ENCODE measurements at regions not wholly inside any gene's neighbourhood (a gene's known extent, or its start where the extent isn't known, plus 50 kb on each side); places are given as distances from the start of the nearest gene placed in this dataset.

DNA sequence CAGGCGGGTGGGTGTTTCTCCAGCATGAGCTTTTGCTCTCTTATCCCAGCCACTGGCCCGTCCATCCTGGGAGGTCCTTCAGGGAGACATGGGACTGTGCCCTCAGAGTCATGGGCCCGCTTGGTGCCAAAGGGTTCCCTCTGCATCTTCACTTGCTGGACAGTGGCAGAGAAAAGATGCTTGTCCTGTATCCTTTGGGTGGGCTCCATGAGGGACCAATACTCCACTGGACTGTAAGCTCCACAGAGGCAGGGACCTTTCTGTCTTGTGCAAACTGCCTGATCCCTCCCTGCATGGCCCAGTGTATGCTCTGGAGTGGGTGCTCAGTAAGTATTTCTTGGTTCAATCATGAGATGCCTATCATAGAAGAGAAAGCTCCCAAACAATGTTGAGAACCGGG is 184.8 kb upstream of the WSCD1 start:
- H3K4me3 Mint-ChIP-seq, result no peak overlapping the region
- H3K4me1 Mint-ChIP-seq, result peaks cover 10% of the 10 kb centered on the region
- DNase-seq (ENCODE audit: low spot score) (no peak), ATAC-seq (no peak)
- H3K27me3 ChIP-seq (ENCODE audit: insufficient read depth), result no peaks in the 10 kb centered on the region
- H3K36me3 Mint-ChIP-seq (ENCODE audit: low read depth), result peaks cover 13% of the 10 kb centered on the region
- H3K27ac Mint-ChIP-seq, result no peak overlapping the region
- no peaks in the 10 kb centered on the region for H3K79me2 ChIP-seq (replicated peaks; ENCODE audit: insufficient read depth)
- H3F3A ChIP-seq (replicated peaks; ENCODE audit: low read depth), result no peaks in the 10 kb centered on the region
- H3K9me3 Mint-ChIP-seq, result peaks cover 14% of the 10 kb centered on the region
- H3K27me3 Mint-ChIP-seq (ENCODE audit: insufficient read depth, low read depth, poor library complexity), result peaks cover 2% of the 10 kb centered on the region
- H3K4me3 ChIP-seq, result no peak overlapping the region
- peaks cover 5% of the 10 kb centered on the region for H3K4me1 ChIP-seq (ENCODE audit: insufficient read depth)
- H3K9me2 ChIP-seq (ENCODE audit: insufficient read depth), result 0 out of 2 replicates have a peak, but pooled peaks cover 3% of the 10 kb centered on the region
- H3K4me2 ChIP-seq, result no peak overlapping the region
- H3K27ac ChIP-seq (ENCODE audit: low read depth), result no peak overlapping the region
- peak overlapping the region; percentile 56; the same call in 1 of the 2 replicates for H2AFZ ChIP-seq
- no peaks in the 10 kb centered on the region for H4K20me1 ChIP-seq (replicated peaks; ENCODE audit: insufficient read depth)
- TF ChIP-seq CTCF (conservative IDR thresholded peaks at IDR 0.05; ENCODE audit: low read depth in 2 of 2) (no peak), JUNB (IDR thresholded peaks at IDR 0.05; ENCODE audit: unreplicated experiment) (no peak), NANOG (IDR thresholded peaks at IDR 0.05; ENCODE audit: borderline replicate concordance) (no peak), EZH2 (IDR thresholded peaks at IDR 0.05; ENCODE audit: low read depth, unreplicated experiment) (no peak), STAT1 (IDR thresholded peaks at IDR 0.05; ENCODE audit: unreplicated experiment) (no peak)
- TF ChIP-seq, protein P1, sequence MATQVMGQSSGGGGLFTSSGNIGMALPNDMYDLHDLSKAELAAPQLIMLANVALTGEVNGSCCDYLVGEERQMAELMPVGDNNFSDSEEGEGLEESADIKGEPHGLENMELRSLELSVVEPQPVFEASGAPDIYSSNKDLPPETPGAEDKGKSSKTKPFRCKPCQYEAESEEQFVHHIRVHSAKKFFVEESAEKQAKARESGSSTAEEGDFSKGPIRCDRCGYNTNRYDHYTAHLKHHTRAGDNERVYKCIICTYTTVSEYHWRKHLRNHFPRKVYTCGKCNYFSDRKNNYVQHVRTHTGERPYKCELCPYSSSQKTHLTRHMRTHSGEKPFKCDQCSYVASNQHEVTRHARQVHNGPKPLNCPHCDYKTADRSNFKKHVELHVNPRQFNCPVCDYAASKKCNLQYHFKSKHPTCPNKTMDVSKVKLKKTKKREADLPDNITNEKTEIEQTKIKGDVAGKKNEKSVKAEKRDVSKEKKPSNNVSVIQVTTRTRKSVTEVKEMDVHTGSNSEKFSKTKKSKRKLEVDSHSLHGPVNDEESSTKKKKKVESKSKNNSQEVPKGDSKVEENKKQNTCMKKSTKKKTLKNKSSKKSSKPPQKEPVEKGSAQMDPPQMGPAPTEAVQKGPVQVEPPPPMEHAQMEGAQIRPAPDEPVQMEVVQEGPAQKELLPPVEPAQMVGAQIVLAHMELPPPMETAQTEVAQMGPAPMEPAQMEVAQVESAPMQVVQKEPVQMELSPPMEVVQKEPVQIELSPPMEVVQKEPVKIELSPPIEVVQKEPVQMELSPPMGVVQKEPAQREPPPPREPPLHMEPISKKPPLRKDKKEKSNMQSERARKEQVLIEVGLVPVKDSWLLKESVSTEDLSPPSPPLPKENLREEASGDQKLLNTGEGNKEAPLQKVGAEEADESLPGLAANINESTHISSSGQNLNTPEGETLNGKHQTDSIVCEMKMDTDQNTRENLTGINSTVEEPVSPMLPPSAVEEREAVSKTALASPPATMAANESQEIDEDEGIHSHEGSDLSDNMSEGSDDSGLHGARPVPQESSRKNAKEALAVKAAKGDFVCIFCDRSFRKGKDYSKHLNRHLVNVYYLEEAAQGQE (IDR thresholded peaks at IDR 0.05; ENCODE audit: unreplicated experiment), result no peak
- 0 out of 2 replicates have a peak, but pooled peaks cover 9% of the 10 kb centered on the region for H3K36me3 ChIP-seq (ENCODE audit: insufficient read depth)

- Histone ChIP-seq H2AFZ (no peak overlapping the region), H3K9me2 (ENCODE audit: insufficient read depth) (0 out of 2 replicates have a peak, but pooled peaks cover 3% of the 10 kb centered on the region), H3K36me3 (ENCODE audit: insufficient read depth) (peaks cover 10% of the 10 kb centered on the region), H3K4me2 (no peak overlapping the region), H3K4me1 (ENCODE audit: insufficient read depth) (peaks cover 17% of the 10 kb centered on the region), H3K79me2 (replicated peaks; ENCODE audit: insufficient read depth) (no peaks in the 10 kb centered on the region), H3K4me3 (no peak overlapping the region), H3K27me3 (ENCODE audit: insufficient read depth) (no peaks in the 10 kb centered on the region), H3K27ac (ENCODE audit: low read depth) (no peak overlapping the region), H4K20me1 (replicated peaks; ENCODE audit: insufficient read depth) (no peaks in the 10 kb centered on the region), H3F3A (replicated peaks; ENCODE audit: low read depth) (no peaks in the 10 kb centered on the region)
- H3K4me1 Mint-ChIP-seq, result peaks cover 22% of the 10 kb centered on the region
- no peaks in the 10 kb centered on the region for H3K27me3 Mint-ChIP-seq (ENCODE audit: insufficient read depth, low read depth, poor library complexity)
- H3K9me3 Mint-ChIP-seq, result peaks cover 31% of the 10 kb centered on the region
- no peak overlapping the region for H3K27ac Mint-ChIP-seq
- H3K36me3 Mint-ChIP-seq (ENCODE audit: low read depth), result peaks cover 26% of the 10 kb centered on the region
- ATAC-seq, result no peak
- no peak overlapping the region for H3K4me3 Mint-ChIP-seq
- no peak for DNase-seq (ENCODE audit: low spot score)
- no peak for TF ChIP-seq JUNB (IDR thresholded peaks at IDR 0.05; ENCODE audit: unreplicated experiment)
- no peak for TF ChIP-seq STAT1 (IDR thresholded peaks at IDR 0.05; ENCODE audit: unreplicated experiment)
- TF ChIP-seq EZH2phosphoT487 (IDR thresholded peaks at IDR 0.05; ENCODE audit: unreplicated experiment), result no peak
- TF ChIP-seq CREB1 (CRISPR knock-in tag; IDR thresholded peaks at IDR 0.05; ENCODE audit: low read depth), result no peak
- no peak for TF ChIP-seq EZH2 (IDR thresholded peaks at IDR 0.05; ENCODE audit: low read depth, unreplicated experiment)
- TF ChIP-seq POLR2AphosphoS5 (IDR thresholded peaks at IDR 0.05; ENCODE audit: low read depth), result no peak
- TF ChIP-seq NANOG (IDR thresholded peaks at IDR 0.05; ENCODE audit: borderline replicate concordance), result no peak
- no peak for TF ChIP-seq CTCF (conservative IDR thresholded peaks at IDR 0.05; ENCODE audit: low read depth in 2 of 2)
- TF ChIP-seq, protein P1 (IDR thresholded peaks at IDR 0.05; ENCODE audit: unreplicated experiment), result no peak
- no peak for TF ChIP-seq ZNF331 (CRISPR knock-in tag; IDR thresholded peaks at IDR 0.05; ENCODE audit: low read depth)
- TF ChIP-seq, protein P2, sequence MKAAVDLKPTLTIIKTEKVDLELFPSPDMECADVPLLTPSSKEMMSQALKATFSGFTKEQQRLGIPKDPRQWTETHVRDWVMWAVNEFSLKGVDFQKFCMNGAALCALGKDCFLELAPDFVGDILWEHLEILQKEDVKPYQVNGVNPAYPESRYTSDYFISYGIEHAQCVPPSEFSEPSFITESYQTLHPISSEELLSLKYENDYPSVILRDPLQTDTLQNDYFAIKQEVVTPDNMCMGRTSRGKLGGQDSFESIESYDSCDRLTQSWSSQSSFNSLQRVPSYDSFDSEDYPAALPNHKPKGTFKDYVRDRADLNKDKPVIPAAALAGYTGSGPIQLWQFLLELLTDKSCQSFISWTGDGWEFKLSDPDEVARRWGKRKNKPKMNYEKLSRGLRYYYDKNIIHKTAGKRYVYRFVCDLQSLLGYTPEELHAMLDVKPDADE (IDR thresholded peaks at IDR 0.05), result no peak
- TF ChIP-seq ZNF114 (CRISPR knock-in tag; IDR thresholded peaks at IDR 0.05), result no peak
Measured at GRCh38 chr17:5888811-5889210, 181.4 kb upstream of the WSCD1 start.
